ENCODE measurements at regions not wholly inside any gene's neighbourhood (a gene's known extent, or its start where the extent isn't known, plus 50 kb on each side); places are given as distances from the start of the nearest gene placed in this dataset.

GRCh38 chr1:194602184-194602583 is 1415.8 kb upstream of the B3GALT2 start:
- DNase-seq (no peak), ATAC-seq (no peak)
- no peak overlapping the region for H3K27ac Mint-ChIP-seq
- H3K27me3 Mint-ChIP-seq = no peaks in the 10 kb centered on the region
- POLR2A ChIA-PET = no interaction called here
- H3K4me1 Mint-ChIP-seq = no peaks in the 10 kb centered on the region
- H3K4me3 Mint-ChIP-seq = no peak overlapping the region
- peaks cover 0 to 6% (median 0%) of the 10 kb centered on the region in 9 donors for H3K9me3 Mint-ChIP-seq
- no peaks in the 10 kb centered on the region for H3K36me3 Mint-ChIP-seq

DNA sequence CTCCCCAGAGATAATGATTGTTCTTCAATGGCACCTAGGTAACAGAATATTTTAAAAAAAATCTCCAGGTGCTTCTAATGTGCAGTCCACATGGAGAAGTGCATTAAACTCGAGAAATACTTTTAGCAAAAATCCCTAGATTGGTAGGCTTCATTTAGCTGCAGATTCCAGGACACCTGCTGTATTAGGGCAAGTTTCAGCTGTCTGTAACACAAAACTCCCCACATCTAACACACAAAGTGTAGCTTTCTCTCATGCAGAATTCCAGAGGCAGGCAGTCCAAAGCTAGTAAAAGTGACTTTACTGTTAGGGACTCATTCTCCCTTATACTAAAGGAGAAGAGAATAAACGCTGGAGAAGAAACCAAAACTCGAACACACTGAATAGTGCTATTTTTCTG is 1414.3 kb upstream of the B3GALT2 start:
- Mint-ChIP-seq H3K27ac (no peak overlapping the region), H3K9me3 (peaks cover 0 to 2% (median 0%) of the 10 kb centered on the region in 9 donors), H3K4me1 (no peaks in the 10 kb centered on the region), H3K27me3 (no peaks in the 10 kb centered on the region), H3K36me3 (no peaks in the 10 kb centered on the region), H3K4me3 (no peak overlapping the region)
- DNase-seq = no peak
- no peak for ATAC-seq
- POLR2A ChIA-PET = no interaction called here

GRCh38 chr1:194598098-194598497 is 1411.7 kb upstream of the B3GALT2 start:
- H3K27me3 Mint-ChIP-seq = no peaks in the 10 kb centered on the region
- H3K4me3 Mint-ChIP-seq = no peak overlapping the region
- DNase-seq (no peak), ATAC-seq (no peak)
- POLR2A ChIA-PET = no interaction called here
- no peaks in the 10 kb centered on the region for H3K9me3 Mint-ChIP-seq
- peak overlapping the region in 1 of 10 donors; percentile 53 for H3K27ac Mint-ChIP-seq
- no peaks in the 10 kb centered on the region for H3K4me1 Mint-ChIP-seq
- no peaks in the 10 kb centered on the region for H3K36me3 Mint-ChIP-seq

DNA sequence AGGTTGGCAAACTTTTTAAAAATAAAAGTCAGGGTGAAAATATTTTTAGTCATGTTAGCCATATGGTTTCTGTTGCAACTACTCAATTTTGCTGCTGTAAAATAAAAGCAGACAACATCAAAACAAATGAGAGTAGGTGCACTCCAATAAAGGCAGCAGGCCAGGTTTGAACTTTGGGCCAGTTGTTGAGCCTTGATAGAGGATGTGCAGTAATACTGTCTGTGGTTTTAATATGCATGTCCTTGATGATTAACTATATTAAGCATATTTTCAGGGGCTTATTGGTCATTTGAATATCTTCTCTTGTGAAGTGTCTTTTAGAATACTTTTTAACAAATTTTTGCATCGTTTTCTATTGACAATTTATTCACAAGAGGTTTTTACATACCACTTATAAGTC is 1399.9 kb upstream of the B3GALT2 start:
- Mint-ChIP-seq H3K27ac (no peak overlapping the region), H3K36me3 (no peaks in the 10 kb centered on the region), H3K4me1 (no peaks in the 10 kb centered on the region), H3K27me3 (no peaks in the 10 kb centered on the region), H3K4me3 (no peak overlapping the region), H3K9me3 (peaks cover 0 to 14% (median 0%) of the 10 kb centered on the region in 9 donors)
- POLR2A ChIA-PET = no interaction called here
- DNase-seq (no peak), ATAC-seq (no peak)

DNA sequence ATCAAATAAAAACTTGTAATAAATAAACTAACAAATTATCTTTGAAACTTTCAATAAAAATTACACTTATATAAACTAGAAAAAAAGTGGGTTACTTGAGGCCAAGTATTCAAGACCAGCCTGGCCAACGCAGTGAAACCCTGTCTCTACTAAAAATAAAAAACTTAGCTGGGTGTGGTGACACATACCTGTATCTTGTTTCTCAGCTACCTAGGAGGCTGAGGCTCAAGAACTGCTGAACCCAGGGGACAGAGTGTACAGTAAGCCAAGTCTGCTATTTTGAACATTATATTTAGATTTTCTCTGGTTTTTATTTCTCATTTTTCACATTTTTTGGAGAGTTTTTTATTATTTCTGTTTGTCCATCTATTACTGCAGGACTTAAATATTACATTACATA is 1397.6 kb upstream of the B3GALT2 start:
- Mint-ChIP-seq H3K27ac (no peak overlapping the region), H3K4me3 (no peak overlapping the region), H3K4me1 (no peaks in the 10 kb centered on the region), H3K27me3 (no peaks in the 10 kb centered on the region), H3K36me3 (no peaks in the 10 kb centered on the region), H3K9me3 (peaks cover 0 to 18% (median 0%) of the 10 kb centered on the region in 9 donors)
- no peak for ATAC-seq
- POLR2A ChIA-PET = no interaction called here
- DNase-seq = no peak

- POLR2A ChIA-PET = no interaction called here
- no peak for DNase-seq
- no peaks in the 10 kb centered on the region for H3K4me1 Mint-ChIP-seq
- H3K9me3 Mint-ChIP-seq = no peaks in the 10 kb centered on the region
- H3K27ac Mint-ChIP-seq = no peak overlapping the region
- H3K36me3 Mint-ChIP-seq = no peaks in the 10 kb centered on the region
- ATAC-seq = no peak
- peaks cover 0 to 2% (median 0%) of the 10 kb centered on the region in 5 donors for H3K27me3 Mint-ChIP-seq
- no peak overlapping the region for H3K4me3 Mint-ChIP-seq
Measured at GRCh38 chr1:194570476-194570875, 1384.1 kb upstream of the B3GALT2 start.

GRCh38 chr1:194568610-194569009 is 1382.2 kb upstream of the B3GALT2 start:
- DNase-seq (no peak), ATAC-seq (no peak)
- POLR2A ChIA-PET = no interaction called here
- no peak overlapping the region for H3K4me3 Mint-ChIP-seq
- no peaks in the 10 kb centered on the region for H3K36me3 Mint-ChIP-seq
- H3K9me3 Mint-ChIP-seq = no peaks in the 10 kb centered on the region
- H3K4me1 Mint-ChIP-seq = no peaks in the 10 kb centered on the region
- peaks cover 0 to 2% (median 0%) of the 10 kb centered on the region in 5 donors for H3K27me3 Mint-ChIP-seq
- no peak overlapping the region for H3K27ac Mint-ChIP-seq

DNA sequence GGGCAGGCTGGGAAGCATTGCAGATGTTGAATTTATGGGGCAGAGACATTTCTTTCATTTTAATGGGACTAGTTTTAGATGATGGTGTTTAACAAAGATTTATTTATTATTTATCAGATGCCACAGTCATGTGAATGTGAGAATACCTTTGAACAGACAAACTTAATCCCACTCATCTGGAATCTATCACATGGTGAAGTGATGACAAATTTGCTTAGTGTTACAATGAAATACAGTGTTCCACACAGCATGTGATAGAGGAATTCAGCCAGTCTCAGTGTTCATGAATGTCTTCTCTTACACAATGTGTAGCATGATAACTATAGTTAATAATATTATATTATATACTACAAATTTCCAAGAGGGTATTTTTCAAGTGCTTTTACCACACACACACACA is 1361.7 kb upstream of the B3GALT2 start:
- no peaks in the 10 kb centered on the region for H3K4me1 Mint-ChIP-seq
- peaks cover 0 to 25% (median 0%) of the 10 kb centered on the region in 9 donors for H3K9me3 Mint-ChIP-seq
- H3K36me3 Mint-ChIP-seq = no peaks in the 10 kb centered on the region
- H3K27ac Mint-ChIP-seq = no peak overlapping the region
- ATAC-seq (no peak), DNase-seq (no peak)
- no peaks in the 10 kb centered on the region for H3K27me3 Mint-ChIP-seq
- no peak overlapping the region for H3K4me3 Mint-ChIP-seq
- POLR2A ChIA-PET = no interaction called here

- DNase-seq (no peak), ATAC-seq (no peak)
- H3K4me3 Mint-ChIP-seq = no peak overlapping the region
- H3K27me3 Mint-ChIP-seq = no peaks in the 10 kb centered on the region
- no peaks in the 10 kb centered on the region for H3K4me1 Mint-ChIP-seq
- H3K36me3 Mint-ChIP-seq = no peaks in the 10 kb centered on the region
- H3K9me3 Mint-ChIP-seq = peaks cover 0 to 22% (median 2%) of the 10 kb centered on the region in 9 donors
- POLR2A ChIA-PET = no interaction called here
- no peak overlapping the region for H3K27ac Mint-ChIP-seq
Measured at GRCh38 chr1:194544012-194544411, 1357.6 kb upstream of the B3GALT2 start.

GRCh38 chr1:194538453-194538852 is 1352.0 kb upstream of the B3GALT2 start:
- Mint-ChIP-seq H3K9me3 (peaks cover 0 to 10% (median 0%) of the 10 kb centered on the region in 9 donors), H3K27me3 (peaks cover 0 to 4% (median 0%) of the 10 kb centered on the region in 5 donors), H3K36me3 (no peaks in the 10 kb centered on the region), H3K4me1 (no peaks in the 10 kb centered on the region), H3K27ac (no peak overlapping the region), H3K4me3 (no peak overlapping the region)
- no peak for ATAC-seq
- POLR2A ChIA-PET = no interaction called here
- no peak for DNase-seq

DNA sequence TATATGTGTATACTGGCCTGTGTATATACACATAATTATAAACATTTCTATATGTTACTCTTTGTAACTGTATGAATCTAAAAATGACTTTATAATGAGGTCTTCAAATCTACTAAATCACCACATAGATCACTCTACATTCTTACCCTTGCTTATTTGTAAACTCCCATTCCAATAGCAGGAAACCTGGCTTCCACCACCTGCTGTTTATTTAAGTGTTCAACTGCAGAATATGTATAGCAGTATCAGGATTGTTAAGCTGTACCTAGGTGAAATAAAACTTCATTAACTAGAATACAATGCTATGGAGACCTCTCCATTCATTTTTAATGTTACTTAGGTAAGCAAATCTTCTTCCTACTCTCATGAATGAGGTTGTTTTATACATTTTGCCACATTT is 1351.1 kb upstream of the B3GALT2 start:
- no peak overlapping the region for H3K27ac Mint-ChIP-seq
- H3K4me3 Mint-ChIP-seq = no peak overlapping the region
- no peaks in the 10 kb centered on the region for H3K36me3 Mint-ChIP-seq
- H3K9me3 Mint-ChIP-seq = peaks cover 0 to 11% (median 0%) of the 10 kb centered on the region in 9 donors
- POLR2A ChIA-PET = no interaction called here
- no peaks in the 10 kb centered on the region for H3K4me1 Mint-ChIP-seq
- H3K27me3 Mint-ChIP-seq = peaks cover 0 to 4% (median 0%) of the 10 kb centered on the region in 5 donors
- DNase-seq (no peak), ATAC-seq (no peak)

DNA sequence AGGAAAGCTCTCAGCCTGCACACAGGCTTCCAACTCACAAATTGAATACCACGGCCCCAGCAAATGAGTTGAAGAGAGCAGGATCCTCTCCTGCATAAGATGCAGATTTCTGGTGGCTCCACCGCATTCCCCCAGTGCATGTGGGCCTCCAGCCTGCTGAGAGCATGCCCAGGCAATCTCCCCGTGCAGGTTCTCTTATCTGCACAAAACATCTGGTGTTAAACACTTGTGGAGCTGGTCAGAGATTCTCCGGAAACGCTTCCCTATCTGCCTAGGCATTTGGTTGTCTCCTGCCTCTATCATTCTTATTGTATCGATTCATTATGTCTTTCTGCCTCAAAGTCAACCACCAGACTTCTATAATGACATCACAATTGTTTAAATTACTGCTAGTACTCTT is 1349.0 kb upstream of the B3GALT2 start:
- Mint-ChIP-seq H3K27ac (no peak overlapping the region), H3K36me3 (no peaks in the 10 kb centered on the region), H3K4me1 (no peaks in the 10 kb centered on the region), H3K9me3 (peaks cover 0 to 8% (median 0%) of the 10 kb centered on the region in 9 donors), H3K27me3 (peaks cover 0 to 4% (median 0%) of the 10 kb centered on the region in 5 donors), H3K4me3 (no peak overlapping the region)
- DNase-seq (no peak), ATAC-seq (no peak)
- POLR2A ChIA-PET = no interaction called here

DNA sequence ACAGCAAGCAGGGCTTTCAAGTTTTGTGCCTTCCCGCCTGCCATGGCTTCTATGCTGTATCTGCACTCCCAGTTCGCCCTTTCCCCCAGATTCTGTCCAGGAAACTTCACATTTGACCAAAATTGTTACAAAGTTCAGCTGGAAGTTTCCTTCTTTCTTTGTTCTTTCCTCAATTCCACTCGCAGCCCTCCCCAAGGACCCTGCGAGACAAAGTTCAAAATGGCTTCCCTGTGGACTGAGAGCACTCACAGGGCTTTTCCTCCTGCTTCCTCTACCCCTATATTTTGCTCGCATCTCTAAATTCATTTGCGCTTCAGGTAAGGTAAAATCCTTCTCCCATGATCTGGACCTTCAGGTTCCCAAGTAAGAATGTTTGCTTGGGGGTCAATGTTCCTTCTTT is 1348.4 kb upstream of the B3GALT2 start:
- no peaks in the 10 kb centered on the region for H3K36me3 Mint-ChIP-seq
- H3K4me1 Mint-ChIP-seq = no peaks in the 10 kb centered on the region
- H3K9me3 Mint-ChIP-seq = peaks cover 0 to 8% (median 0%) of the 10 kb centered on the region in 9 donors
- H3K27ac Mint-ChIP-seq = no peak overlapping the region
- POLR2A ChIA-PET = no interaction called here
- DNase-seq = no peak
- no peak overlapping the region for H3K4me3 Mint-ChIP-seq
- peaks cover 0 to 4% (median 0%) of the 10 kb centered on the region in 5 donors for H3K27me3 Mint-ChIP-seq
- no peak for ATAC-seq

DNA sequence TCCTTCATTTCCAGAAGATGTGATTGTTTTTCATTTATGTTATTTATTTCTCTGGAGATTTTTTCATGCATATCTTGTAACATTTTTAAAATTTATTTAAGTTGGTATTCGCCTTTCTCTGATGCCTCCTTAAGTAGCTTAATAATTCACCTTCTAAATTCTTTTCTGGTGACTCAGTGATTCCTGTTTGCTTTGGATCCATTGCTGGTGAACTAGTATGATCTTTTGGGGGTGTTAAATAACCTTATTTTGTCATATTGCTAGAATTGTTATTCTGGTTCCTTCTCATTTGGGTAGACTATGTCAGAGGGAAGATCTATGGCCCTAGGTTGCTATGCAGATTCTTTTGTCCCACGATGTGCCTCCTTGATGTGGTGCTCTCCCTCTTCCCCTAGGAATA is 1347.2 kb upstream of the B3GALT2 start:
- H3K27ac Mint-ChIP-seq = no peak overlapping the region

More for the DNA sequence above, 1347.2 kb upstream of the B3GALT2 start:
- peaks cover 0 to 4% (median 0%) of the 10 kb centered on the region in 5 donors for H3K27me3 Mint-ChIP-seq
- POLR2A ChIA-PET = no interaction called here
- H3K4me3 Mint-ChIP-seq = no peak overlapping the region
- no peaks in the 10 kb centered on the region for H3K4me1 Mint-ChIP-seq
- ATAC-seq (no peak), DNase-seq (no peak)
- peaks cover 0 to 8% (median 0%) of the 10 kb centered on the region in 9 donors for H3K9me3 Mint-ChIP-seq
- H3K36me3 Mint-ChIP-seq = no peaks in the 10 kb centered on the region

All from naive thymus-derived CD8-positive, alpha-beta T cell (primary cell).